ENCODE measurements at regions not wholly inside any gene's neighbourhood (a gene's known extent, or its start where the extent isn't known, plus 50 kb on each side); places are given as distances from the start of the nearest gene placed in this dataset.

DNA sequence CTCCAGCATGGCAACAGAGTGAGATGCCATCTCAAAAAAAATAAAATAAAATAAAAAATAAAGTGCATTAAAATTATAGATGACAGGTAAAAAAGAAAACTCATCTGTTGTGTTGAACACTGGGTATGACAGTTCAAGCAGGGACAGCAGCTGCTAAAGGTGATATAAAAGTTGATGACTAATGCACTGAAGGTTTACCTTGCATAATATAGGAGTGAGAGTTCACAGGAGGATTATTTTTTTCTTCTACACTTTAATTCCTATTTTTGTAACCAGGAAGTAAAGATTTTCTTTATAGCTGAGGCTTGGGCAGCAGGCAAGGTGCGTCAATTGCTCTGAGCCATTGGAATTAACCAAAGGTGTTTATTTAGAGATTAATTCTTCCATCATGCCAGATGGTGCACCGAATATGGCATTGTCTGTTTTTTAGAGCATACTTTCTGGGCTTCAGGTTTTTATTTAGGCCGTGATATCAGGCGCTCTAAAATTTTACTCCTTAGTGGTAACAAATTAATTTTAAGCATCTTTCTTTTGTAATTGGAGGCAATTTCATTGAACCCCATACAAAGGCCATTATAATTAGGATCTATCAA, 337.0 kb upstream of the SLC10A2 start:
- DNase-seq = no peak

DNA sequence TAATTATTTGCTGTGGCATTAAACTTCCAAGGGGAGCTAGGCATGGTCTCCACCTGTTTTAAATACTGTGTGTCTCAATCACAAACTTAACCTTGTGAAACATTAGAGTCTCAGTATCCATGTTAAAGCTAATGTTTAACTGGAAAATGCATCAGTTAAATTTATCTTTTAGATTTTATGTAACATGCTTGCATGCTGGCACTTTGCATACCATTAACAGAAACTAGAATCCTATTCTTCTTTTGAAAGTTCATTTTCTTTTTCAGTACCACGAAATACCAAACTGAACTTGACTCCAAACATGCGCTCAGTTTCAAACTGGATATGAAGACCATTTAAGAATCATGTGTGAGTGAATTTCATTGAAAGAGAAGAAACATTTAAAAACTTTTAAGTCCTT, 328.9 kb upstream of the SLC10A2 start:
- no peak for DNase-seq

DNA sequence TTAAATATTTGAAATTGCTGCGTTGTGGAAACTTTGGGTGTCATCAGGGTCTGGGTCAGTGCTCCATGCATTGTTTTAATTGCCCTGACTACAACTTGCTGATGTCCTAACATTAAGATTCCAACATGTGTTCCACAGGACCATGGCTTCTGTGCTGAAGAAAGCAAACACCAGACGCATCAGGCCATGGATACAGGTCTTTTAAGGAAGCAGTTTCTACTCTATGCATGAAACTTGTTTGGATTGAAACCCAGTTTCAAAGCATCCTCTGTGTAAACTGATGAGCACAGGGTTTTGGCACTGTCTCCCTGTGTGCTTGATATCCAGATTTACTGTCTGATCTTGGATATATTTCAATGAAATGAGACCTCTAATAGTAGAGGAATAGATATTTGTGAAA, 328.4 kb upstream of the SLC10A2 start:
- no peak for DNase-seq

DNA sequence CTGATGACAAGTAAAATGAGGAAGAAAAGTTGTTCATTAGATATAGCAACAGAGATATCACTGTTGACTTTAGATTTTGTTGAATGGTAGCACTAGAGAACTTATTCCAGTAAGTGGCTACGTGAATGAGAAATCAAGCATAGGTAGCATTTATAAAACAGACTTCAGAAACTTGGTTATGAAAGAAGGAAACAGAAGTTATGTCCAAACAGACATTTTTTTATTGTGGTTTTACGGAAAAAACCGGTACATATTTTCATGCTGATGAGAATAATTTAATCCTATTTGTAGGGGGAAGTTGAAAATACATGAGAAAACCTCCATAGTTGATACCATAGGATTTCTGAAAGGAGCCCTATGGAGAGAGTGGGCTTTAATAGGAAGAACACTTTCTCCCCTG, 325.7 kb upstream of the SLC10A2 start:
- no peak for DNase-seq

DNA sequence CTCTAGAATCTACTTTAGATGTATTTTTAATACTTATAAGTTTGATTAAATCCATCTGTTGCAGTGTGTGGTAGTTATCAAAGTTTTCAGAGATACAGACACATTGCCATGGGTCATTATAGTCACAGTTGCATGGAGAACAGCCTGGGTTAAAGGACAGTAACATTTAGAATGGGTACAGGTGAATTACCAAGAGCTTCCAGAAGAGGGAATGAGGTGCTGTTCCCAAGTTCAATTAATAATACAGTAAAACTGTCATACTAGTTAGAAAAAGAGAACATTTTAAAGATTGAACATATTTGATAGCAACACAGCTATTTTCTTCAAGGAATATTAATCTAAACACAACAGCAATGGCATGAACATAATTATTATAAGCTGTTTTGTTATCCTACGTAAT, 322.6 kb upstream of the SLC10A2 start:
- no peak for DNase-seq

DNA sequence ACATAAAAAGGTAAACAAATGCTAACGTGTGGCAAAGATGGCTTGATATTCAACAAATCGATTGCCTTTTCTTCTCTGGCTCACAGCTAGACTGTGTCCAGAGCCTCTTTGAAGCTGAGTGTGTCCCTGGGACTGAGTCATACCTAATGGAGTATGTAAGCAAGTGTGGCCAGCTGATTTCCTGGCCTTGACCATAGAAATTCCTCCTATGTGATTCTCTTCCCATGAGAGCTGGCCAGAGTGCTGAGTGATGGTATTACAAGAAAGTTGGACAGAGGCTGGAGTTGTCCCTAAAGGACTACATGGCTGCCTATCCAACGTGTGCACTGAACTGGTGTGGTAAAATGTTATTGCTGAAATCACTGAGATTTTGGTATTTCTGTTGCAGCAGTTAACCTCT, 320.1 kb upstream of the SLC10A2 start:
- DNase-seq = no peak

DNA sequence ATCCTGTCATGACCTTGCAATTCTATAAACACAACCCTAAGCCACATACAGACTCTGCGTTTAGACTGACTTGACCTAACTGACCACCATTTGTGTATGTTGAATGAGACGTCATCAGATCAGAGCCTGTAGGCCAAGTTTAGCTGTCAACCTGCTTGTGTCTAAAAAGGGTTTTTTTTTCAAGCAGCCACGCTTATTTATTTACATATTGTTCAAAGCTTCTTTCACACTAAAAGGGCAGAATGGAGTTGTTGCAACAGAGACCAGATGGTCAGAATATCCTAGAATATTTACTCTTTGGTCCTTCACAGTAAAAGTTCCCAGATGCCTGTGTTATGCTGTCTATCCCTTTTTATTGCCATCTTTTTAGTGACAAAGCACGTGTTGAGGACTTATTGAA, 307.7 kb upstream of the SLC10A2 start:
- no peak for DNase-seq

DNA sequence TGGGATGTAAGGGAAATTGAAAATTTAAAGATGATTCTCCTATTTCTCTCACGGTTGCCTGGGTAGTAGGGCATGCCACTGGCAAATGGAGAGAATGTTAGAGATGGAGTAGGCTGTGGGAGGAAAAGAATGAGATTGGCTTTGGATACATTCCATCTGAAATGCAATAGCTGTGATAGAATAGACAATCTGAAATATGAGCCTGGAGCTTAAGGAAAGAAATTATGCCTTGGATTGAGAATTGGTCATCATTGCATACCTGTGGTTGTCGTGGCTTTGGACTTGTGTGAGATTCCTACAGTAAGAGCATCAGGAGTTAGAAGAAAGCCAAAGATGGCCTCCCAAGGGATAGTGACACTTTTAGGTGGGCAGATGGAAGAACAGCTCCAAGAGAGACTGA, 305.1 kb upstream of the SLC10A2 start:
- no peak for DNase-seq

DNA sequence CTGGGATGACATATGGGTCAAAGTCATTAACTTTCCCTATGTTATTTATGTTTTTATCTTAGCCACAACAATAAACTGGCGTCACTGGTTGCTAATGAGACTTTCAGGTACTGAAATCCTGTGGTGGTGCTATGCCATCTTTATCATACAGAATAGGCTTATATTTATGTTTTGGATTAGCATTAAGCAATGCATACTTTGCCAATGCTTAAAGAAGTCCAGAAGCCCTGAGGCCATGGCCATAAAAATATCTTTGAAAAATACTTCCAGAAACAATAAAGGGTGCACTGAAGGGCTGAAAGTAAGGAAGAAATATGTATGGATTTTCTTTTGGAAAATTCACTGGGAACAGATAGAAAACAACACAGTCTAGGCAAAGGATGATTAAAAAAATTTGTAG, 304.6 kb upstream of the SLC10A2 start:
- no peak for DNase-seq

DNA sequence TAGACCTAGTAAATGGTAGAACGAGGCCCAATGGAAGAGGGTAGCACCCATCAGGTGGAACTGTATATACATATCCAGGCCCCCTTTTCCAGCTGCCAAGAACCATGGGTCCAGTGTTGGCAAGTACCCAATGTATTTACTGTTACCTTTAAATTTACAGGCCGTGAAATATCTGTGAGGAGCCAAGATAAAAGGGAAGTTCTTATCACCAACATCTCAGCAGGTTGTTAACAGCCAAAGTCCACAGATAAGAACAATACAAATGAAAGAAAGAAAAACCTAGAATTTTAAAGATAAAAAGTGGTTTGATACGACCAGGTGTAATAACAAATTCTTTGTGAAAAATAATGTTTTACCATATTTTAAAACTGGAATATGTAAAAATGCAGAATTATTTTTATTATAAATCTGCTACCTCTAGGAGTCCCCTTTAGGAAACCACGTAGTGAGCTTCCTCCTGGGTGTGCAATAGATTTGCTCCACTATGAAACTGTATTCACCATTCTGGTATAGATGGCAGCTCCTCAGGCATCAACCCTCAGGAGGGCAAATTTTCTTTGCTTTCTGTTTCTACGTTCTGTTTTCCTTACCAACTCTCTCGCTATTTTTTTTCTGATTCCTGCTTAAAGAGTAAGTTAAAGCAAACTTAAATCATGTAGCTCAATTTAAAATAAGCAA, 292.2 kb upstream of the SLC10A2 start:
- no peak for DNase-seq

DNA sequence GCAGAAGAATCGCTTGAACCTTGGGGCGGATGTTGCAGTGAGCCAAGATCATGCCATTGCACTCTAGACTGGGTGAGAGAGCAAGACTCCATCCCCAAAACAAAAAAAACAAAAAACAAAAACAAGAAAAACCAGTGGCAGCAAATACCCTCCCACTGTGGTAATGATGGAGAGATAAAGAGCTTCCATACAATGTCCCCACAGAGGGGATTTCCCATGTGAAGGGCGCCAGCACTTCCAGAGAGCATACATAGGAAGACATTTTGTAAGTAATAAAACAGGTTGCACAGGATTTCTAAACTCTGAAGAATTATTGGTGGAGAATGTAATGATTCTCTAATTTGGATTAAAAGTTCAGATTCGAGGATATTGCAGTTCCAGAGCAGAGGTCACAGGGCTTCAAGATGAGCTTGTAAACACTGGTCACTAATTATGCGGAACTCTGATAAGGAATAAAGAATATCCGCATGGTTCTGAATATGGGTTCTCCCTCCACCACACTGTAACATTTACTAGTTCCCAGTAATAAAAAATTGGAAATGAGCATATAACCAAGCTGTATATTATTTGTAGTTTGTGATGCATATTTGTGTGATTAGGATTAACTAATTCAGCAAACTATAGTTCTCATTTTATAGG, 290.1 kb upstream of the SLC10A2 start:
- DNase-seq = no peak

DNA sequence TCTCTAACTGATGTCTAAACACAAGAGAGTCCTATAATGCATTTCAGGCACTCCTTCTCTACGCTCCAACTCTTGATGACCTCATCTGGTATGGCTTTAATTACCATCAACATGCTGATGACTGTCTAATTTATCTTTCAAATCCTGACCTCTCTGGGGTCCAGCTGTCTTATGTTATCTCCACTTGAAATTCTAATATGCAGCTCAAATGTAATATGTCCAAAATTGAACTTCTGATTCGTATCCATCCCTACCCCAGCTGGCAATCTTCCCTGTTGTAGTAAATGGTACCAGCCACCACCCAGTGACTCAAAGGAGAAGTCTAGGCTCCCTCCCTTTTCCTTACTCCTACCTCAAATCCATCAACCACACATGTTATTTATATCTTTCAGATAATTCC, 288.0 kb upstream of the SLC10A2 start:
- no peak for DNase-seq

DNA sequence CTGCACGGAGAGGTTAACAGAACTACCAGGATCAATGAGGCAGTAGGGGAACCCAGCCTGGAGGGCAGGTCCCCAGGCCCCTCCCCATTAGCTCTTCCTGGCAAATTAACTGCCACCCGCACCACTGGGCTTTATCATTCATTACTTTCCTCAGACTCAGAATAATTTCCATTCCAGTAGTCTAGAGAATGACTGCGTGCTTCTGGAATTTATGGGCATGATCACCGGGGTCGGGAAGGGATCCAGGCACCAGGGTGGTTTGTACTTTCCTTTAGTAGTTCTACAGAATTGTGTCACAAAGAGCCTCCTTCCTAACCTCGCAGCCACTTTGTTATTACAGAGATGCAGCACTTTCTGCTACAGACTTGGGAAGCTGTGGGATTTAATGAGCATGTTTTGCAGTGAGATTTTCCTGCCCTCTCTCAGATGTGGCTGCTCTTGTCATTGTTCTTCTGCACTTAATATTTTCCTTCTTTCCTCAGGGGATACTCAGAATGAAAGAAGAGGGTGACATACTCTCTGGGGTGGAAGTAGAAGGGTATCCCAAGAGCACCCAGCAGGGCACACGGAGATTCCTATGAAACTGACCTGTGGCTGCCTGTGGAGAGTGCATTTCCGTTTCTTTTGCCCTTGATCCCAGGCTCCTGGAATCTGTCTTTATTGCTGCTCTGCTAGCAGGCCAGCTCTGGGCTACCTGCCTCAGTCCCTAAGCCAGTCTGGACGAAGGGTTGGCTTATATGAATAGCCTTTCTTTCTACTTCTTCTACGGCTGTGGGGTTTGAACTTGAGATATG, 285.0 kb upstream of the SLC10A2 start:
- no peak for DNase-seq

DNA sequence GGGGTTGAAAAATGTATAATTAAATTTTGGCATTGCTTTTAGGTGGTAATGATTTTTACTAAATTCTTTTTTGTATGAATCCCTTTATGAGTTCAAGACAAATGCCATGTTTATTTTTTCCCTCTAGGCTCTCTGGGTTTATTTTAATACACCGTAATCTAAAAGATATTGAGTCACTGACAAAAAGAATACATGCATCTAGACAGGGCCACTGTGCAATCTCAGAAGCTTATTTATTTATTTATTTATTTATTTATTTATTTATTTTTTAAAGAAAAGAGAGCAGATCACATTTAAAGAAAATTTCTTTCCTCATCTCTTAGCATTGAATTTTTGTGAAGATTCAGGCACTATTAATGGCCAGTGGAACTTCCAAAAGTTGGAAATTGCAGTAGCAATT, 283.9 kb upstream of the SLC10A2 start:
- no peak for DNase-seq

DNA sequence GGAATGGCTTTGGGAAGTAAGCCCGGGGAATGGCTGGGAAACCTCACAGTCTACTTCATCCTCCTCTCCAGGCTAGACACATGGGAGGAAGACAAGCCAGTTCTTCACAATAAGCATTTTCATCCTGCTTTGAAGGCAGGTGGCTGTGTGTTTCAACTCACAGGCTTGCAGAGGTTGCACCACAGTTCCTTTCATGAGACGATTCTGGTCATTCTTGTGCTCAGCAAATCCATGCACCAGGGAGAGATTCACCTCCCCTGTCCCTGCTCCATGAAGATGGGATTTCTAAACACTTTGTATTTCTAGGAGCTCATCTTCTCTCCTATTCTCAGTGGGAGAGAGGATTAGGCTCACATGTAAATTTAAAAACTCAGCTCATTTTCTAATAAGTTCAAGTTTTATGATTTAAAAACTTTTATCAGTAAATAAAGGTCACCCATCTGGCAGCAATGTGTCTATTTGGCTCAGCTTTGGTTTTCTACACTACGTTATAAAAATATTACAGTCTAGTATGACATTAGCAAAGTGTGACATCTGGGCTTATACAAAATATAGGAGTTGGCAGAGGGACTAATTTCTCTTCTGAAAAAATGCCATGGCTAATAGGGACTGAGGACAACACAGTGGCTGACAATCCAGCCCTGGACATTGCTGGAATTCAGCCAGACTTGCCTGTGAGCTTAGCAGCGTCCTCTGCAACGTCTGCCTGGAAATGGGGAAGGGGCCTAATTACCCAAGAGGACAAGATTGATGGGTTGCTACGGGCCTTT, 283.2 kb upstream of the SLC10A2 start:
- DNase-seq = no peak

DNA sequence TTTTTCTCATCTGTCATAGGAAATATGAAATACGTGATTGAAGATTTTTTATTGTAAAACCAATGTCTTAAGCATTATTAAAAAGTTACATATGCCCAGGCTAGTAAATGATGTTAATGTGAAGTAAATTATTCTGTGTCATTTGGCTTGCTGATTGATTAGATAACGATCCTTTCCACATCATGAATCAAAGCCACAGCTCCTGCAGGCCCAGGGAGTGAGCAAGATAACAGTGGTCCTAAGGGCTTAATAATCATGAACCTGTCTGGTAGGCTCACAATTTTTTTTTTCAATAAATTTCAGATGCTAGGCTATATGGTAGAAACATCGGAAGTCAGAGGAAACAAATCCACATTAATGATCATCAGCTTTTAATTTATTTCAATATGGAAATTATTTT, 269.0 kb upstream of the SLC10A2 start:
- no peak for DNase-seq

DNA sequence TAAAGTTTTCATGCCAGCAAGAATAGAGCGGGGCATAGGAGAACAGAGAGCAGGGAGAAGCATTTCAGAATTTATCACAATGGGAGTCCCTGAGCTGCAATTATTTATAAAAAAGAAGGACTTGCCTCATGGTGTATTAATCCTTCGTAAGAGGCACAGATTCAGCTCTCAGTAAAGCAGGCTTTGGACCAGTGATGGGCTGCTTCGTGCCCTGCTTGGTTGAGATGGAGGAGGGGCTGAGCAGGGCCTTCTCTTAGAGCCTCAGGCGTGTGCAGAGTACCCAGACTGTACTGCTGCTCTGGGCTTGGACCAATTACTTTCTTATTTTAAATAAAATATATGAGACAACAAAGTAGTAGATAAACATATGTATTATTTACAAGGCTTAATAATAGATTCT, 265.7 kb upstream of the SLC10A2 start:
- DNase-seq = no peak

DNA sequence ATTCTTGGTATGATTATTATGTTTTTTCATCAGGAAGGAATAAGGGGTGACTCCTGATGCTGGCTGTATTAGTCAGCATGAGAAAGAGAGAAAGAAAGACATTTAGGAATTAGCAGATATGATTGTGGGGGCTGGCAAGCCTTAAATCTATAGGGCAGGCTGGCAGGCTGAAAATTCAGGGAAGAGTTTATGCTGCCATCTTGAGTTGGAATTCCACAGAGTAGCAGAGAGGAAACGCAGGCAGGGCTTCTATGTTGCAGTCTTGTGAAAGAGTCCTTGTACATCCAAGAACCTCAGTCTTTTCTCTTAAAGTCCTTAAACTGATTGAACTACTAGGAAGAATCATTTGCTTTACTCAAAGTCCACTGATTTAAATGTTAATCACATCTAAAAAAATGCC, 262.7 kb upstream of the SLC10A2 start:
- DNase-seq = no peak

DNA sequence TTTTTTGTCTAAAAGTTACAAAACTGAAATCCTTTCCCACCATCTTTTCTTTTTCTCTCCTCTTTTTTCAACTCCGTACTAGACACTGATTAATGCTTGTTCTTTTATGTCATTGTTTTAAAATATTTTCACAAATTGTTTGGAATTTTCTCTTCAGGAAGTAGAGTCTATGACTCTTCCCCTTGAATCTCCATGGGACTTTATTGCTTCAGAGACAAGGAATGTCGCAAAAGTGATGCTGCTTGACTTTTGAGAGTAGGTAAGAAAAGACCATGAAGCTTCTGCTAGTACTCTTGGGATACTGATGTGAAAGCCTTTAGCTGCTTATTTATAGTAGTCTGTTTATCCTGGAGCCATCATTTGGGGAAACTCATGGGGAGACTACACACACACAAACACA, 260.1 kb upstream of the SLC10A2 start:
- no peak for DNase-seq

DNA sequence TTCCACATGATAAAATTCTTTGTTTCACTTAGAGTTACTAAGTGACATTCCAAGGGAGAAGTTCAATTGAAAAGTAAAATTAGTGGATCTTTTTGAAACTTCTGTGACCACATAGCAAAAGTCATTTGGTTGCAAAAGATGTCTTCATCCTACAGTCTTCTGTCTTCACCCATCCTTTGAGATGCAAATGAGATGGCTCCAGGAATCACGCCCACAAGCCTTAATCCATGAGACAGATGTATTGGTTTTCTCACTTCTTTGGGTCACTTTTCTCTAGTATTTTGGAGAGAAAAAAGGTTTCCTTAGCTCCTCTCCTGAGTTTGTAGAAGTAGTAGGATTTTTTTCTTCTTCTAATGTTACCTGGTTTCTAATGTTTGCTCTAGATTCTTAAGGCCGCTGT, 259.5 kb upstream of the SLC10A2 start:
- no peak for DNase-seq

DNA sequence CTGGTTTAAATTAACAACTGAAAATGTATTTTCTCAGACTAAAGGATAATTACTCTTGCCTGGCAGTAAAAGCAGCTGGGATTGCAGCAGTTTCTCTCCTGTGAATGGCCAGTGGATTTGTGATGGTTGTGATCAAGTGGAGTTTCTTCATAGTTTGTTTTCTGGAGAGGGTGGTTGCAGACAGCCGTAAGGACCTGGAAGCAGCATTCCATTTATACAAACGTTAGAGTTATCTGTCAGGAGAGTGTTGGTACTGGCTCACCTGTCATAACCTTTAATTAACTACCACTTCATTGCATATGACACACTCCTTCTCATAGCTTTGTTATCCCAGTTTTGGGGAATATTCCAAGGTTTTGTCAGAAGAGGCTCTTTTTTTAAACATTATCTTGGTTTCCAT, 258.4 kb upstream of the SLC10A2 start:
- no peak for DNase-seq

DNA sequence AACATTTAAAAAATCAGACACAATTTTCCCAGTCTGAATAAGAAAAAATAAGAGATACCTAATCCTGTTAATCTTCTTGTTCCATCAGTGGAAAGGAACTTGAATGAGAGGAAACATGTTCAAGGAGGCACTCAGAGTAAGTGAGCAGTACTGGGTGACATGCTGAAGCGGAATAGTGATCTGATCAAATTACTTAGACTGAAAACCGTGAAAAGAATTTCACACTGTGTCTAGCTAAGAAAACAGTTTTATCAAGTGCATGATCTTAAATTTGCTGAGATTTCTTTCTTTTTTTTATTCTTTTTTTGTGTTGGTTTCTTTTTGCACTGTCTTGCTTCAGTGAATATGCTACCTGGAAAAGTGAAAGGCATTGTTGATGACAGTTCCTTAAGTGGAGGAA, 249.5 kb upstream of the SLC10A2 start:
- no peak for DNase-seq

DNA sequence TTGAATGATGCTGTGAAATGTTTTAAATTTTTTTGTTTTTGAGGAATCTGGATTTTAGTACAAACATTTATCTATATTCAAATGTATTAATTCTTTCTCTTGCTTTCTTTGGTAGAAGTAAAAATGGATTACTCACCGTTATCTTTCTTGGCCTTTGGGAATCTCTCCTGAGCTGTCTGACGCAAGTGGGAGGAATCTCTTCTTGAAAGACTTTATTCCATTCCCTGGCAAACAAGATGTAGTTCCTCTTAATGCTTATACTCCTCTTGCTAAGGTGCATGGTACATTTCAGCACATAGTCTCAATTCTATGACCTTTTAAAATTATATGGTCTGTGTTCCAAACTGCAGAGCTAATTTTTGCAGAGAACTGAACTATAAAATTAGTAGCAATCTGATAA, 246.2 kb upstream of the SLC10A2 start:
- DNase-seq = no peak

All from activated naive CD4-positive, alpha-beta T cell treated with Interleukin-2 at 50 U/mL for 16 hours (primary cell).